Thyroid gland (tissue), 4 donors: ENCODE measurements at regions not wholly inside any gene's neighbourhood (a gene's known extent, or its start where the extent isn't known, plus 50 kb on each side); places are given as distances from the start of the nearest gene placed in this dataset.

Experiments used
- CTCF ChIP-seq, 6 experiments: fragments of 200-600 bp in 3 of 6; fragments of 450-650 bp in 3 of 6; sonication (generic) in 3 of 6; IDR thresholded peaks; one replicate each; pipeline ENCODE4 v1.5.1; 2016 to 2019; ENCODE audit warnings: antibody characterized with exemption in 6 of 6, mild to moderate bottlenecking in 2 of 6, inconsistent platforms in 1 of 6, moderate library complexity in 1 of 6
- POLR2A ChIP-seq, 2 donors: fragments of 450-650 bp; IDR thresholded peaks; one replicate each; pipeline ENCODE4 v1.6.1; 2017; ENCODE audit warnings: antibody characterized with exemption in 2 of 2, mild to moderate bottlenecking in 2 of 2, moderate library complexity in 1 of 2

- TF ChIP-seq CTCF (IDR thresholded peaks at IDR 0.05) (no peak), POLR2A (IDR thresholded peaks at IDR 0.05) (no peak)
These were observed 80.7 kb downstream of the DRD1 start for GRCh38 chr5:175363300-175363699.
